ENCODE measurements at regions not wholly inside any gene's neighbourhood (a gene's known extent, or its start where the extent isn't known, plus 50 kb on each side); places are given as distances from the start of the nearest gene placed in this dataset.

DNA sequence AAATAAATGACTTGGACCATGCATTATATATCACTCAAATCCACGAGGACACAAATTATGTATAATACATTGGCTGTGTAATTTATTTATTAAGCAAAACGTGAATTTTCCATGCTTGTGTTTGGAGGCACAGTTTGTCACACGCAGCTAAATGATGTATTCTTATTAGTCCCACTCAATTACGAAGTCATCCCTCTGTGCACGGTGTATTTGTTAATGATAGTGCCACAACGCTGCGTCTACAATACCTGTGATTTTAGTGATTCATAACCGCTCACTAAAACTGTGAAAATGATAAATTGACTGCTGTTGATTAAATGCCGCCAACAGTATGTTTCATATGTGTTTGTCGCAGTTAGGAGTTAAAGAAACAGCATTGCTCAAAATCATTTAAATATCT lies 358.3 kb downstream of the ZNF516 start:
- TF ChIP-seq, protein P1, sequence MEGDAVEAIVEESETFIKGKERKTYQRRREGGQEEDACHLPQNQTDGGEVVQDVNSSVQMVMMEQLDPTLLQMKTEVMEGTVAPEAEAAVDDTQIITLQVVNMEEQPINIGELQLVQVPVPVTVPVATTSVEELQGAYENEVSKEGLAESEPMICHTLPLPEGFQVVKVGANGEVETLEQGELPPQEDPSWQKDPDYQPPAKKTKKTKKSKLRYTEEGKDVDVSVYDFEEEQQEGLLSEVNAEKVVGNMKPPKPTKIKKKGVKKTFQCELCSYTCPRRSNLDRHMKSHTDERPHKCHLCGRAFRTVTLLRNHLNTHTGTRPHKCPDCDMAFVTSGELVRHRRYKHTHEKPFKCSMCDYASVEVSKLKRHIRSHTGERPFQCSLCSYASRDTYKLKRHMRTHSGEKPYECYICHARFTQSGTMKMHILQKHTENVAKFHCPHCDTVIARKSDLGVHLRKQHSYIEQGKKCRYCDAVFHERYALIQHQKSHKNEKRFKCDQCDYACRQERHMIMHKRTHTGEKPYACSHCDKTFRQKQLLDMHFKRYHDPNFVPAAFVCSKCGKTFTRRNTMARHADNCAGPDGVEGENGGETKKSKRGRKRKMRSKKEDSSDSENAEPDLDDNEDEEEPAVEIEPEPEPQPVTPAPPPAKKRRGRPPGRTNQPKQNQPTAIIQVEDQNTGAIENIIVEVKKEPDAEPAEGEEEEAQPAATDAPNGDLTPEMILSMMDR (IDR thresholded peaks at IDR 0.05): no peak
- TF ChIP-seq POLR2AphosphoS5 (IDR thresholded peaks at IDR 0.05): no peak
